ENCODE measurements at regions not wholly inside any gene's neighbourhood (a gene's known extent, or its start where the extent isn't known, plus 50 kb on each side); places are given as distances from the start of the nearest gene placed in this dataset.

- TF ChIP-seq SMAD1 (CRISPR knock-in tag; IDR thresholded peaks at IDR 0.05; ENCODE audit: borderline replicate concordance, low read depth): no peak
- no peak for TF ChIP-seq PREB (CRISPR knock-in tag; IDR thresholded peaks at IDR 0.05)
- TF ChIP-seq ZNF547 (CRISPR knock-in tag; IDR thresholded peaks at IDR 0.05): no peak
- no peak for TF ChIP-seq ZNF800 (CRISPR knock-in tag; IDR thresholded peaks at IDR 0.05)
- no peak for TF ChIP-seq TGIF2 (CRISPR knock-in tag; IDR thresholded peaks at IDR 0.05)
- TF ChIP-seq ZNF605 (CRISPR knock-in tag; IDR thresholded peaks at IDR 0.05): peak; percentile 60; the same call in 1 of the 2 replicates
- TF ChIP-seq ZNF337 (CRISPR knock-in tag; IDR thresholded peaks at IDR 0.05; ENCODE audit: borderline replicate concordance, low read depth): no peak
- TF ChIP-seq ZNF12 (CRISPR knock-in tag; IDR thresholded peaks at IDR 0.05): no peak
- no peak for TF ChIP-seq SUZ12 (IDR thresholded peaks at IDR 0.05; ENCODE audit: low read depth, low read length)
- TF ChIP-seq ZEB1 (IDR thresholded peaks at IDR 0.05; ENCODE audit: insufficient replicate concordance, low read depth): peak; percentile 83
- no peak for TF ChIP-seq KMT2B (CRISPR knock-in tag; IDR thresholded peaks at IDR 0.05)
- no peak for TF ChIP-seq ZNF776 (CRISPR knock-in tag; IDR thresholded peaks at IDR 0.05)
- TF ChIP-seq ZFP36 (IDR thresholded peaks at IDR 0.05; ENCODE audit: borderline replicate concordance, low read depth, low read length, partially characterized antibody): no peak
- TF ChIP-seq POGK (CRISPR knock-in tag; conservative IDR thresholded peaks at IDR 0.05): no peak
- peak; percentile 78 for TF ChIP-seq MED8 (CRISPR knock-in tag; IDR thresholded peaks at IDR 0.05; ENCODE audit: insufficient replicate concordance)
- TF ChIP-seq NR2F1 (CRISPR knock-in tag; IDR thresholded peaks at IDR 0.05): peak; percentile 94 to 98
- TF ChIP-seq CEBPB (IDR thresholded peaks at IDR 0.05; ENCODE audit: borderline replicate concordance, low read depth, low read length): peak; percentile 27; the same call in 1 of the 2 replicates
- TF ChIP-seq HNRNPLL (IDR thresholded peaks at IDR 0.05; ENCODE audit: low read depth, low read length, poor library complexity, severe bottlenecking): no peak
- no peak for TF ChIP-seq ZNF878 (CRISPR knock-in tag; IDR thresholded peaks at IDR 0.05)
- 0 out of 2 replicates have a peak, but pooled peaks have one; percentile 49 for TF ChIP-seq ZNF280D (CRISPR knock-in tag; IDR thresholded peaks at IDR 0.05)
- TF ChIP-seq ZFX (CRISPR knock-in tag; IDR thresholded peaks at IDR 0.05; ENCODE audit: low read depth): peak; percentile 67; the same call in 1 of the 2 replicates
- peak; percentile 93 for TF ChIP-seq HMG20A (CRISPR knock-in tag; IDR thresholded peaks at IDR 0.05; ENCODE audit: borderline replicate concordance)
- no peak for TF ChIP-seq NRL (CRISPR knock-in tag; IDR thresholded peaks at IDR 0.05; ENCODE audit: borderline replicate concordance)
- TF ChIP-seq HMG20B (CRISPR knock-in tag; conservative IDR thresholded peaks at IDR 0.05): no peak
Measured at GRCh38 chr12:4011597-4011996, 138.4 kb upstream of the PARP11 start (continued).
